Stomach (tissue), 8 donors: ENCODE measurements at regions not wholly inside any gene's neighbourhood (a gene's known extent, or its start where the extent isn't known, plus 50 kb on each side); places are given as distances from the start of the nearest gene placed in this dataset.

Experiments
- DNase-seq, 2 donors: peaks; one replicate each; pipeline versions ENCODE4 v3.0.0 to v3.0.0-alpha.2; 2013 to 2019
- H3K27ac ChIP-seq, 5 donors: fragments of 200-600 bp in 4 of 5; sonication (generic) in 4 of 5; one replicate each; pipeline ENCODE4 v1.5.1; 2013 to 2019; ENCODE audit warnings: mild to moderate bottlenecking in 1 of 5, moderate library complexity in 1 of 5
- H3K27me3 ChIP-seq, 3 donors: fragments of 200-600 bp; sonication (generic); one replicate each; pipeline ENCODE4 v1.5.1; 2017 to 2019; ENCODE audit warnings: mixed run types in 1 of 3
- H3K36me3 ChIP-seq, 4 donors: fragments of 200-600 bp; sonication (generic); 1 replicate in 3 of 4; 2 replicates in 1 of 4; pipeline ENCODE4 v1.5.1; 2016 to 2019
- H3K4me1 ChIP-seq, 4 donors: fragments of 200-600 bp; sonication (generic); one replicate each; pipeline ENCODE4 v1.5.1; 2016 to 2019
- H3K4me3 ChIP-seq, 4 donors: fragments of 200-600 bp; sonication (generic) in 3 of 4; one replicate each; pipeline ENCODE4 v1.5.1; 2016 to 2019; ENCODE audit warnings: mild to moderate bottlenecking in 1 of 4
- H3K9me3 ChIP-seq, 4 donors: fragments of 200-600 bp; sonication (generic); one replicate each; pipeline ENCODE4 v1.5.1; 2016 to 2019
- CTCF ChIP-seq, 7 experiments: fragments of 450-650 bp in 4 of 7; fragments of 200-600 bp in 3 of 7; sonication (generic) in 3 of 7; IDR thresholded peaks; one replicate each; pipeline ENCODE4 v1.5.1; 2016 to 2019; ENCODE audit warnings: antibody characterized with exemption in 7 of 7, control low read depth in 2 of 7, mild to moderate bottlenecking in 1 of 7
- EP300 ChIP-seq: sonication (generic); formaldehyde crosslinking; IDR thresholded peaks from one replicate; pipeline ENCODE4 v1.6.1; 2017; ENCODE audit warnings: antibody characterized with exemption
- POLR2A ChIP-seq, 4 donors: fragments of 450-650 bp; IDR thresholded peaks; one replicate each; pipeline ENCODE4 v1.6.1; 2016; ENCODE audit warnings: antibody characterized with exemption in 4 of 4, control low read depth in 2 of 4, mild to moderate bottlenecking in 1 of 4, moderate library complexity in 1 of 4
- POLR2AphosphoS5 ChIP-seq, 3 donors: sonication (generic); formaldehyde crosslinking; IDR thresholded peaks; one replicate each; pipeline ENCODE4 v1.6.1; 2016; ENCODE audit warnings: antibody characterized with exemption in 3 of 3
- WGBS, 5 donors: extraction: QIAGEN DNeasy Blood & Tissue Kit in 3 of 5; methylation state at CpG; one replicate each; pipeline versions ENCODE4 v1.1.5 to v1.1.7; 2013 to 2018; 5-methylcytosine and 5-hydroxymethylcytosine counted together
- intact Hi-C: fragments of 100-400 bp; cut with DNase I; formaldehyde crosslinking; loops from one replicate; pipeline ENCODE4 v1.15.1; 2023; ENCODE audit warnings: low total_unique reads
- donor health status: healthy with polysubstance abuse.
- donor health status: Bipolar disorder and iron deficiency.
- donor health status: healthy.

GRCh38 chr20:37643400-37643799 lies 50.4 kb upstream of the CTNNBL1 start:
- H3K4me1 ChIP-seq = no peaks in the 10 kb centered on the region
- no peaks in the 10 kb centered on the region for H3K9me3 ChIP-seq
- no peak for DNase-seq
- H3K4me3 ChIP-seq = no peak overlapping the region
- no peaks in the 10 kb centered on the region for H3K36me3 ChIP-seq
- 57 to 71% (median 65%) methylated on average over 3 of the region's 3 CpGs for WGBS, 5 donors
- no peak overlapping the region for H3K27ac ChIP-seq
- intact Hi-C loops = no loop called here
- TF ChIP-seq POLR2AphosphoS5 (IDR thresholded peaks at IDR 0.05) (no peak), POLR2A (IDR thresholded peaks at IDR 0.05) (no peak), EP300 (no peak), CTCF (IDR thresholded peaks at IDR 0.05) (no peak)
- H3K27me3 ChIP-seq = peaks cover 0 to 65% (median 34%) of the 10 kb centered on the region in 3 donors

GRCh38 chr20:37642246-37642645 lies 51.6 kb upstream of the CTNNBL1 start:
- 52 to 78% (median 73%) methylated on average over 1 of the region's 1 CpG for WGBS, 5 donors
- Histone ChIP-seq H3K9me3 (no peaks in the 10 kb centered on the region), H3K4me3 (no peak overlapping the region), H3K4me1 (no peaks in the 10 kb centered on the region), H3K36me3 (no peaks in the 10 kb centered on the region), H3K27me3 (peaks cover 0 to 74% (median 30%) of the 10 kb centered on the region in 3 donors), H3K27ac (no peak overlapping the region)
- no peak for DNase-seq
- no peak for TF ChIP-seq EP300
- intact Hi-C loops = no loop called here

GRCh38 chr20:37640600-37641561 lies 52.9 kb upstream of the CTNNBL1 start:
- H3K4me1 ChIP-seq = no peaks in the 10 kb centered on the region
- H3K27ac ChIP-seq = no peak overlapping the region
- TF ChIP-seq POLR2AphosphoS5 (IDR thresholded peaks at IDR 0.05) = no peak
- TF ChIP-seq CTCF (IDR thresholded peaks at IDR 0.05) = no peak
- TF ChIP-seq EP300 = no peak
- no peak for TF ChIP-seq POLR2A (IDR thresholded peaks at IDR 0.05)
- 31 to 39% (median 34%) methylated on average over 11 to 13 of the region's 13 CpGs for WGBS, 5 donors
- H3K9me3 ChIP-seq = peaks cover 0 to 6% (median 1%) of the 10 kb centered on the region in 4 donors
- no peak for DNase-seq
- peaks cover 0 to 88% (median 38%) of the 10 kb centered on the region in 3 donors for H3K27me3 ChIP-seq
- intact Hi-C loops = no loop called here
- H3K4me3 ChIP-seq = no peak overlapping the region
- no peaks in the 10 kb centered on the region for H3K36me3 ChIP-seq

- Histone ChIP-seq H3K4me3 (no peak overlapping the region), H3K36me3 (no peaks in the 10 kb centered on the region), H3K9me3 (peaks cover 0 to 26% (median 20%) of the 10 kb centered on the region in 4 donors), H3K4me1 (no peaks in the 10 kb centered on the region), H3K27me3 (peaks cover 0 to 89% (median 34%) of the 10 kb centered on the region in 3 donors), H3K27ac (no peak overlapping the region)
- intact Hi-C loops = no loop called here
- DNase-seq = no peak
- TF ChIP-seq EP300 = no peak
- no peak for TF ChIP-seq POLR2A (IDR thresholded peaks at IDR 0.05)
- no peak for TF ChIP-seq CTCF (IDR thresholded peaks at IDR 0.05)
- no peak for TF ChIP-seq POLR2AphosphoS5 (IDR thresholded peaks at IDR 0.05)
- WGBS, 5 donors = 68 to 89% (median 88%) methylated on average over 2 of the region's 2 CpGs
Measured at GRCh38 chr20:37638527-37638926, 55.3 kb upstream of the CTNNBL1 start.

- Histone ChIP-seq H3K36me3 (no peaks in the 10 kb centered on the region), H3K27me3 (peaks cover 0 to 89% (median 29%) of the 10 kb centered on the region in 3 donors), H3K9me3 (peaks cover 0 to 26% (median 20%) of the 10 kb centered on the region in 4 donors), H3K4me3 (no peak overlapping the region), H3K4me1 (no peaks in the 10 kb centered on the region), H3K27ac (no peak overlapping the region)
- intact Hi-C loops = no loop called here
- TF ChIP-seq CTCF (IDR thresholded peaks at IDR 0.05) (no peak), POLR2A (IDR thresholded peaks at IDR 0.05) (no peak), POLR2AphosphoS5 (IDR thresholded peaks at IDR 0.05) (no peak), EP300 (no peak)
- DNase-seq = peak in 1 of 2 donors; percentile 8
- WGBS, 5 donors = 66 to 83% (median 77%) methylated on average over 12 of the region's 12 CpGs
Measured at GRCh38 chr20:37636977-37637376, 56.9 kb upstream of the CTNNBL1 start.
